IMR-90 (cell line): ENCODE measurements at regions not wholly inside any gene's neighbourhood (a gene's known extent, or its start where the extent isn't known, plus 50 kb on each side); places are given as distances from the start of the nearest gene placed in this dataset.

Experiments used
- ATAC-seq: fragments of 200-7000 bp; cut with Tn5 transposase; 2 replicates; pipeline ENCODE4 v1.9.1; 2020; ENCODE audit warnings: low read depth, mild to moderate bottlenecking, moderate library complexity
- BruUV-seq: library from RNA; stranded (reverse); fragments of 400-500 nt; replicated peaks from 2 replicates; lab custom pipeline; 2021; lab: Mats Ljungman, UMichigan
- CTCF ChIA-PET: fragments of 300-600 bp; formaldehyde crosslinking; extraction: SDS; loops from one replicate; lab custom pipeline; 2021; ENCODE audit warnings: antibody characterized with exemption; lab: Yijun Ruan, JAX
- POLR2A ChIA-PET: fragments of 300-600 bp; sonication (Branson Sonifier 250); formaldehyde crosslinking; loops from one replicate; lab custom pipeline; 2022; ENCODE audit warnings: antibody characterized with exemption; ENCODE audit not compliant: unreplicated experiment; lab: Charles Lee
- DNase-seq: peaks from one replicate; pipeline ENCODE4 v3.0.0; 2013
- H2AFZ ChIP-seq: replicated peaks from 2 replicates; pipeline ENCODE3; 2013; ENCODE audit warnings: low read length, mild to moderate bottlenecking; ENCODE audit not compliant: poor library complexity
- H2AK5ac ChIP-seq: 2 replicates; pipeline ENCODE4 v1.6.1; 2013; ENCODE audit warnings: low read depth, low read length, inconsistent platforms
- H2AK9ac ChIP-seq: replicated peaks from 2 replicates; pipeline ENCODE3; 2013; ENCODE audit warnings: mild to moderate bottlenecking, low read depth, low read length, moderate library complexity; ENCODE audit not compliant: poor library complexity
- H2BK120ac ChIP-seq: 2 replicates; pipeline ENCODE4 v1.6.1; 2013; ENCODE audit warnings: low read depth, low read length, inconsistent platforms
- H2BK15ac ChIP-seq: 3 replicates; pipeline ENCODE4 v1.6.1; 2013; ENCODE audit warnings: low read depth, low read length, inconsistent platforms
- H2BK20ac ChIP-seq: 2 replicates; pipeline ENCODE4 v1.6.1; 2013; ENCODE audit warnings: low read depth, mild to moderate bottlenecking, inconsistent platforms, low read length, moderate library complexity
- H2BK5ac ChIP-seq: 2 replicates; pipeline ENCODE4 v1.6.1; 2013; ENCODE audit warnings: mild to moderate bottlenecking, low read depth, low read length, inconsistent platforms; ENCODE audit not compliant: poor library complexity, severe bottlenecking
- H3K14ac ChIP-seq: replicated peaks from 2 replicates; pipeline ENCODE4 v1.6.1; 2013; ENCODE audit warnings: low read depth, low read length, inconsistent platforms
- H3K18ac ChIP-seq: 2 replicates; pipeline ENCODE4 v1.6.1; 2013; ENCODE audit warnings: low read depth, low read length, control low read depth
- H3K23ac ChIP-seq: 2 replicates; pipeline ENCODE4 v1.6.1; 2013; ENCODE audit warnings: low read depth, low read length, inconsistent platforms
- H3K27ac ChIP-seq: 2 replicates; pipeline ENCODE4 v1.5.1; 2013; ENCODE audit warnings: mild to moderate bottlenecking, control low read depth, low read length; ENCODE audit not compliant: insufficient read depth
- H3K27me3 ChIP-seq: 2 replicates; pipeline ENCODE4 v1.6.1; 2013; ENCODE audit warnings: low read length; ENCODE audit not compliant: control insufficient read depth, insufficient read depth
- H3K36me3 ChIP-seq: 2 replicates; pipeline ENCODE4 v1.6.1; 2013; ENCODE audit warnings: low read length, mixed read lengths; ENCODE audit not compliant: control insufficient read depth, insufficient read depth
- H3K4ac ChIP-seq: 2 replicates; pipeline ENCODE4 v1.6.1; 2013; ENCODE audit warnings: low read depth, low read length, inconsistent platforms
- H3K4me1 ChIP-seq: 2 replicates; pipeline ENCODE4 v1.6.1; 2013; ENCODE audit warnings: low read length, mixed read lengths; ENCODE audit not compliant: control insufficient read depth, insufficient read depth
- H3K4me2 ChIP-seq: 2 replicates; pipeline ENCODE4 v1.6.1; 2013; ENCODE audit warnings: low read depth, mild to moderate bottlenecking, control low read depth, low read length, moderate library complexity
- H3K4me3 ChIP-seq: 2 replicates; pipeline ENCODE4 v1.5.1; 2013; ENCODE audit warnings: low read depth, mild to moderate bottlenecking, control low read depth, low read length, moderate library complexity; ENCODE audit not compliant: insufficient read depth
- H3K56ac ChIP-seq: 2 replicates; pipeline ENCODE4 v1.6.1; 2013; ENCODE audit warnings: low read length, inconsistent platforms; ENCODE audit not compliant: insufficient read depth; ENCODE audit errors: extremely low read depth
- H3K79me1 ChIP-seq, 2 experiments: 2 replicates each; pipeline ENCODE4 v1.6.1; 2013; ENCODE audit warnings: low read length in 2 of 2, inconsistent platforms in 1 of 2, low read depth in 1 of 2
- H3K9ac ChIP-seq: 2 replicates; pipeline ENCODE4 v1.6.1; 2013; ENCODE audit warnings: low read depth, low read length, control low read depth
- H3K9me1 ChIP-seq: 2 replicates; pipeline ENCODE4 v1.6.1; 2013; ENCODE audit warnings: low read length, inconsistent platforms; ENCODE audit not compliant: insufficient read depth
- H3K9me3 ChIP-seq: 2 replicates; pipeline ENCODE4 v1.6.1; 2013; ENCODE audit warnings: low read length; ENCODE audit not compliant: control insufficient read depth, insufficient read depth
- H4K20me1 ChIP-seq: 2 replicates; pipeline ENCODE4 v1.6.1; 2013; ENCODE audit warnings: low read length, inconsistent platforms; ENCODE audit not compliant: insufficient read depth
- H4K5ac ChIP-seq: 2 replicates; pipeline ENCODE4 v1.6.1; 2013; ENCODE audit warnings: mild to moderate bottlenecking, low read depth, low read length, control low read depth
- H4K8ac ChIP-seq, 2 experiments: 2 replicates each; pipeline ENCODE4 v1.6.1; 2013; ENCODE audit warnings: low read depth in 2 of 2, low read length in 2 of 2, control low read depth in 1 of 2, inconsistent platforms in 1 of 2
- H4K91ac ChIP-seq: 2 replicates; pipeline ENCODE4 v1.6.1; 2013; ENCODE audit warnings: low read depth, low read length, inconsistent platforms; ENCODE audit not compliant: insufficient read depth
- CTCF ChIP-seq: conservative IDR thresholded peaks from 2 replicates; pipeline ENCODE4 v1.5.1; 2012; ENCODE audit warnings: mild to moderate bottlenecking, low read depth, low read length, improper control_type of control experiment
- POLR2A ChIP-seq: IDR thresholded peaks from 2 replicates; pipeline ENCODE4 v1.6.1; 2012; ENCODE audit warnings: mild to moderate bottlenecking, low read depth, low read length
- RAD21 ChIP-seq: IDR thresholded peaks from 2 replicates; pipeline ENCODE4 v1.6.1; 2012; ENCODE audit warnings: low read length, improper control_type of control experiment
- SMC3 ChIP-seq: fragments of 150-350 bp; IDR thresholded peaks from 2 replicates; pipeline ENCODE4 v1.6.1; 2016; ENCODE audit warnings: low read depth, mild to moderate bottlenecking, antibody characterized with exemption, low read length, moderate library complexity
- USF2 ChIP-seq: fragments of 150-350 bp; IDR thresholded peaks from 2 replicates; pipeline ENCODE4 v1.6.1; 2017; ENCODE audit warnings: mild to moderate bottlenecking, antibody characterized with exemption, low read length, low read depth
- whole genome bisulfite sequencing, 2 experiments: methylation state at CpG; one replicate each; pipeline versions ENCODE4 v1.1.5 to v1.1.7; 2013; ENCODE audit warnings: missing lambda C conversion rate in 2 of 2; ENCODE audit not compliant: insufficient read length in 1 of 2; ENCODE audit errors: extremely low coverage in 2 of 2; 5-methylcytosine and 5-hydroxymethylcytosine counted together
- dilution Hi-C: fragments of 300-500 bp; cut with HindIII; formaldehyde crosslinking; loops from one replicate; pipeline ENCODE4 v1.14.3; 2018; ENCODE audit warnings: low sequenced_read_pairs; ENCODE audit not compliant: unreplicated experiment
- in situ Hi-C: fragments of 300-500 bp; cut with MboI; formaldehyde crosslinking; loops from 3 replicates; pipeline ENCODE4 v1.14.3; 2019; ENCODE audit warnings: low sequenced_read_pairs, inconsistent platforms, mixed read lengths
- intact Hi-C: fragments of 100-400 bp; cut with micrococcal nuclease; formaldehyde crosslinking; loops from 2 replicates; pipeline ENCODE4 v1.10.0; 2022

GRCh38 chr2:196453613-196454047 is 185.9 kb upstream of the CCDC150 start:
- Histone ChIP-seq H2BK120ac (no peak overlapping the region), H4K91ac (no peak overlapping the region), H3K23ac (no peak overlapping the region), H4K8ac (no peak overlapping the region), H3K9me1 (no peaks in the 10 kb centered on the region), H2AK5ac (no peak overlapping the region), H3K9ac (no peak overlapping the region), H3K27ac (no peak overlapping the region), H2BK5ac (no peak overlapping the region), H3K36me3 (no peaks in the 10 kb centered on the region), H3K79me1 (no peaks in the 10 kb centered on the region), H3K9me3 (no peaks in the 10 kb centered on the region), H3K18ac (no peak overlapping the region), H2AK9ac (no peak overlapping the region), H2AFZ (no peak overlapping the region), H3K27me3 (no peaks in the 10 kb centered on the region), H3K14ac (no peak overlapping the region), H4K5ac (no peak overlapping the region), H3K4me2 (no peak overlapping the region), H3K4ac (no peak overlapping the region), H2BK15ac (no peak overlapping the region), H3K4me3 (no peak overlapping the region), H3K56ac (no peak overlapping the region), H4K20me1 (no peaks in the 10 kb centered on the region), H2BK20ac (no peak overlapping the region), H3K4me1 (no peaks in the 10 kb centered on the region)
- no TSS peak for BruUV-seq
- in situ Hi-C loops: no loop called here
- POLR2A ChIA-PET: no interaction called here
- intact Hi-C loops: loop anchor here (1.0 kb wide), 3 partner anchors 115 to 374 kb away; no protein-coding TSS in a partner anchor
- ATAC-seq (peak; percentile 73; the same call in 1 of the 2 replicates), DNase-seq (peak; percentile 63)
- CTCF ChIA-PET: interaction anchor here (0.6 to 2.9 kb wide), 14 partner anchors 10 to 375 kb away, joined by 3 to 15 read pairs (median 3); no protein-coding TSS in a partner anchor
- TF ChIP-seq USF2 (no peak), RAD21 (peak; percentile 73), POLR2A (no peak), SMC3 (peak; percentile 53), CTCF (peak; percentile 69)
- WGBS, 2 experiments: no CpG with 5 or more reads among the region's 4 CpGs
- dilution Hi-C loops: no loop called here
